HG03439 (cell line): ENCODE measurements at regions not wholly inside any gene's neighbourhood (a gene's known extent, or its start where the extent isn't known, plus 50 kb on each side); places are given as distances from the start of the nearest gene placed in this dataset.
"Not testable (repeated sequence)": the region's sequence is repeated elsewhere in the genome, so short reads cannot be mapped to it uniquely, and the experiment has no call there.

Experiments
- ATAC-seq: cut with Tn5 transposase; IDR thresholded peaks from one replicate; pipeline ENCODE4 v1.9.1; 2021; ENCODE audit warnings: mild to moderate bottlenecking, moderate library complexity; ENCODE audit not compliant: unreplicated experiment

DNA sequence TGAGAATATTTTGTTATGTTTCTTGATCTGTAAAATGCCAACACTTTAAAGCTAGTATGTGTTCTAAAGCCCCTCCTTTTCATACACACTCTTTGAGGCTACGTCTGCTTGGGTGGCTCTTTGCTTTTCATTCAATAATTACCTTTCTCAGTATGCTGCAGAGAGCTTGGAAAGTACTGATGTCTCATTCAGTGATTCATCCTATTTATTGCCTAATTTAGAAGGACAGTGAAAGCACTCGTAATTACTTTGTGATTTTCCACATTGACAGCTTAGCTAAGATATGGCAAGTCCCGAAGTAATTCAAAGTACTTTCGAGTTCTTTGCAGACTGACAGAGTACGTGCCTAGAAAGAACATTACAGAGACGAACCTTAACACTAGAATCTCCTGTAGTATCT, 57.2 kb downstream of the BMP15 start:
- ATAC-seq: no peak

DNA sequence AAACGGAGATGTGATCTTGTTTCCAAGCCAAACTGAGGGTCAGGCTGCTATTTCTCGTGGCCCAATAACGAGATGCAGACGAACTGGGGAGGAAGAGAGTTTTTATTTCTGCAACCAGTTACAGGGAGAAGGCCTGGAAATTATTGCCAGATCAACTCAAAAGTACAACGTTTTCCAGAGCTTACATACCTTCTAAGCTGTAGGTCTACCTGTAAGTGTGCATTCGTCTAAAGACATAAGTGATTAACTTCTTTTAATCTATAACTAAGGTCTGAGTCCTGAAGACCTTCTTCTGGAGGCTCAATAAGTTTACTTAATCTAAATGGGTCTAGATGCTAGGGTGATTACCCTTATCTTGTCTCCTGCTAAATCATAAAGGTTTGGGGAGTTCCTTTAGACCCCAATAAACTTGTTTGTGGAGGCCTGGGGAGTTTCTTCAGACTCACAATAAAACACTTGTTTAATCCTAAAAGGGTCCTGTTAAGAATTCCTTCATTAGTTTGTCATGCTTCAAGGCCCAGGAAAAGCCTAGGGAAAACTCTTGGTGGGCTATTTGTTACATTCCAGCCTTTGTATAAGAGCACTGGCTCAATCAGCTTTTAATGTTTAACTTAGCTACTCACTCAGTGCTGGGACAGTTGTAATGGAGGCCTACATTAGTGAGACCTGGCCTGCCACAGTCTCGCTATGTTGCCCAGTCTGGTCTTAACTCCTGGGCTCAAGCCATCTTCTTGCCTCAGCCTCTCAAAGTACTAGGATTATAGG, 58.5 kb downstream of the BMP15 start:
- not testable (repeated sequence) for ATAC-seq

DNA sequence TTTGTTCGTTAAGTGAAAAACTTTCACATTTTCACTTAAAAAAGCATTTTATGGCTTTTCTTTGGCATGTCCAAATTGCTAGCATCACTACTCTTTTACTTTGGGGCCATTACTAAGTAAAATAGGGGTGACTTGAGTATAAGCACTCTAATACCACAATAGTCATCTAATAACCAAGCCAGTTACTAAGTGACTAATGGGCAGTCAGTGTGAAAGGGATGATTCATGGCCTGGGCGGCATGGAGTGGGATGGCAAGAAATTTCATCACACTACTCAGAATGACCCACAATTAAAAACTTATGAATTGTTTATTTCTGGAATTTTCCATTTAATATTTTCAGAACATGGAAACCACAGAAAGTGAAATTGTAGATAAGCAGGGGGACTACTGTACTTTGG, 60.9 kb downstream of the BMP15 start:
- ATAC-seq: peak; percentile 56

- no peak for ATAC-seq
Observed at GRCh38 chrX:50973199-50973598, 62.7 kb downstream of the BMP15 start.

- no peak for ATAC-seq
Observed at GRCh38 chrX:50978920-50979682, 68.6 kb downstream of the BMP15 start.

GRCh38 chrX:50980251-50980650, 69.7 kb downstream of the BMP15 start:
- no peak for ATAC-seq

GRCh38 chrX:50988649-50989048, 78.1 kb downstream of the BMP15 start:
- no peak for ATAC-seq

- no peak for ATAC-seq
Observed at GRCh38 chrX:50996930-50997329, 86.4 kb downstream of the BMP15 start.

GRCh38 chrX:51000384-51000783, 89.8 kb downstream of the BMP15 start:
- ATAC-seq: not testable (repeated sequence)

DNA sequence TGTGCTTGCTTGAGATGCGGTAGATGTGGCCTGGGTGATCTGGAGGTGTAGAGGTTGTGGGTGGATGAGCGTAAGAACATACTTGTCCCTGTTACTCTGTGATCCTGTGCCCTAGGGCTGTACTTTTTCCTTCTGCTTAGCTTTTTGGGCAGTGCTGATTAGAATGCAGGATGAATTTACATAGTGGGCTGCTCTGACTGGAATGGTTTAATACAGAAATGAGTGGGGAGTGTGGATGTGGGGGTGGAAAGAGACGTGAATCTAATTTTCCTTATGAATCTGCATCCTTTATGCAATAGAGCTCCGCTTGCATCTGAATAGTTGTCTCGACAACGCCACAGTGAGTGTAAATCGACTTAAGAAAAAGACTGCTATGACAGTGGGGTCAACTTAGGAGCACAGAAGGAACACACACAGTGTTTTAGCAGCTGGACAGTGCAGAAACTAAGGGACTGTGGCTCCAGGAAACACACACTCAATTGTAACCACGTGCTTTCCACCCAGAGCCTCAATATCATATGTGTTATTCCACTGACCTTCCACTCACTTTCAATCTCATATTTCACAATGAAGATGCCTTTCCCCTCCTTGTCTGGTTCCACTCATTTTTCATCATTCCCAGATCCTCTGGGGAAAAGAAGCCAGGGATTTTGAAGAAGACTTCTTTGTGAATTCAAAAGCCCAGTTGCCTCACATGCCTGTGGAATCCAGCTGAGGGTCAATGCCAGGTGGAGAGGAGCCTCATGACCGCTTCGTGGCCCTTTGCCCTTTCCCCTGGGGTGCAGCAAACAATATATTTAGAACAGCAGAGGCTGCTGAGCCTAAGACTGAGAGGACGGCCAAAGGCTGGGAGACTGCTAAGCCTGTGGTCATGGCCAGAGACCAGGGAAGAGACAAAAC, 91.4 kb downstream of the BMP15 start:
- not testable (repeated sequence) for ATAC-seq

- no peak for ATAC-seq
Observed at GRCh38 chrX:51006064-51006463, 95.5 kb downstream of the BMP15 start.

GRCh38 chrX:51024106-51024696, 113.7 kb downstream of the BMP15 start:
- no peak for ATAC-seq

GRCh38 chrX:51026862-51027261, 116.3 kb downstream of the BMP15 start:
- no peak for ATAC-seq

GRCh38 chrX:51035746-51036145, 125.2 kb downstream of the BMP15 start:
- no peak for ATAC-seq

DNA sequence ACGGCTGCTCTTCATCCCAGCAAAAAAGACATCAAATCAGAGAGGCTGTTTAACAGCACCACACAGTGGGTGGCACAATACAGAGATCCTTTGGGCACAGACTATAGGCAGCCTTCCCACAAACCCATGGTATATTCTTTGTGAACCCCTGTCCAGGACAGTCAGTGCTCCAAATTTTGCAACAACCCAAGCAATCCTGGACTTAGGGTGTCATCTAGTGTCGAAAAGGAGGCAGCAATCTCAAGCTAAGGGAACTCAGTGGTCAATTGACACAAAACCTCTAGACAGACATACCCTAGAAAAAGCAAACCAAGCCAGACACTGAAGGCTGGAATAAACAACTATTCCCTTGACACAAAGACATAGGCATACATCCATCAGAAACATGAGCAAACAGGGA, 137.4 kb downstream of the BMP15 start:
- ATAC-seq: no peak

GRCh38 chrX:51053741-51054140, 143.2 kb downstream of the BMP15 start:
- ATAC-seq: no peak

- ATAC-seq: no peak
Observed at GRCh38 chrX:51098046-51098445, 187.5 kb downstream of the BMP15 start.

DNA sequence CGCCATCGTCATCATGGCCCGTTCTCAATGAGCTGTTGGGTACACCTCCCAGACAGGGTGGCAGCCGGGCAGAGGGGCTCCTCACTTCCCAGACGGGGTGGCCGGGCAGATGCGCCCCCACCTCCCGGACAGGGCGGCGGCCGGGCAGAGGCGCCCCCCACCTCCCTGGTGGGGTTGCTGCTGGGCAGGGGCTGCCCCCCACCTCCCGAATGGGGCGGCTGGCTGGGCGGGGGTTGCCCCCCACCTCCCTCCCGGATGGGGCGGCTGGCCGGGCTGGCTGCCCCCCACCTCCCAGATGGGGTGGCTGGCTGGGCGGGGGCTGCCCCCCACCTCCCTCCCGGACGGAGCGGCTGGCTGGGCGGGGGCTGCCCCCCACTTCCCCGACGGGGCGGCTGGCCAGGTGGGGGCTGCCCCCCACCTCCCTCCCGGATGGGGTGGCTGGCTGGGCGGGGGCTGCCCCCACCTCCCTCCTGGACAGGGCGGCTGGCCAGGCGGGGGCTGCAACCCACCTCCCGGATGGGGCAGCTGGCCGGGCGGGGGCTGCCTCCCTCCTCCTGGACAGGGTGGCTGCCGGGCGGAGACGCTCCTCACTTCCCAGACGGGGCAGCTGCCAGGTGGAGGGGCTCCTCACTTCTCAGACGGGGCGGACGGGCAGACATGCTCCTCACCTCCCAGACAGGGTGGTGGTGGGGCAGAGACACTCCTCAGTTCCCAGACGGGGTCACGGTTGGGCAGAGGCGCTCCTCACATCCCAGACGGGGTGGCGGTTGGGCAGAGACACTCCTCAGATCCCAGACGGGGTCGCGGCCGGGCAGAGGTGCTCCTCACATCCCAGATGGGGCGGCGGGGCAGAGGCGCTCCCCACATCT, 208.8 kb downstream of the BMP15 start:
- not testable (repeated sequence) for ATAC-seq

- not testable (repeated sequence) for ATAC-seq
Observed at GRCh38 chrX:51125743-51126142, 206.9 kb upstream of the NUDT10 start.
